HepG2 (cell line): ENCODE measurements at regions not wholly inside any gene's neighbourhood (a gene's known extent, or its start where the extent isn't known, plus 50 kb on each side); places are given as distances from the start of the nearest gene placed in this dataset.

Experiments
- ATAC-seq: fragments of 200-7000 bp; cut with Tn5 transposase; 3 replicates; pipeline ENCODE4 v1.9.1; 2020; ENCODE audit warnings: mild to moderate bottlenecking, moderate library complexity
- BruUV-seq: library from RNA; stranded (reverse); fragments of 400-500 nt; replicated peaks from 2 replicates; lab custom pipeline; 2021; lab: Mats Ljungman, UMichigan
- CTCF ChIA-PET: fragments of 300-600 bp; formaldehyde crosslinking; extraction: SDS; loops from one replicate; lab custom pipeline; 2021; ENCODE audit warnings: low total read pairs, inconsistent platforms, low intra/inter-chr PET ratio; lab: Yijun Ruan, JAX
- POLR2A ChIA-PET: fragments of 350-600 bp; sonication (Branson Sonifier 250); formaldehyde crosslinking; loops from one replicate; lab custom pipeline; 2020; ENCODE audit warnings: antibody characterized with exemption, inconsistent platforms; lab: Yijun Ruan, JAX
- DNase-seq: peaks from one replicate; pipeline ENCODE4 v3.0.0-alpha.2; 2015; ENCODE audit warnings: low spot score
- FAIRE-seq: peaks from 3 replicates; lab custom pipeline; 2011; peaks lifted over from hg19 to GRCh38; lab: Jason Lieb, UNC
- H2AFZ ChIP-seq: one replicate; pipeline ENCODE4 v1.6.1; 2011; ENCODE audit warnings: low read length, inconsistent platforms
- H3K27ac ChIP-seq: fragments of 300-600 bp; 3 replicates; pipeline ENCODE4 v1.8.0; 2011; ENCODE audit warnings: mixed run types, mild to moderate bottlenecking, mixed read lengths, low read length, inconsistent platforms; ENCODE audit not compliant: insufficient read depth; ENCODE audit errors: extremely low read length
- H3K27me3 ChIP-seq, 2 experiments: fragments of 200-600 bp in 1 of 2; 2 replicates in 1 of 2; 3 replicates in 1 of 2; pipeline versions ENCODE4 v1.6.0 to v1.8.0; 2011; ENCODE audit warnings: low read length in 2 of 2, mild to moderate bottlenecking in 2 of 2, moderate library complexity in 2 of 2, inconsistent platforms in 1 of 2; ENCODE audit not compliant: insufficient read depth in 2 of 2, control insufficient read depth in 1 of 2
- H3K36me3 ChIP-seq, 2 experiments: fragments of 200-600 bp in 1 of 2; replicated peaks in 1 of 2; 2 replicates in 1 of 2; 3 replicates in 1 of 2; pipeline versions ENCODE4 v1.5.1 to v1.8.0; 2011; ENCODE audit warnings: low read length in 2 of 2, inconsistent platforms in 1 of 2; ENCODE audit not compliant: insufficient read depth in 2 of 2, control insufficient read depth in 1 of 2
- H3K4me1 ChIP-seq: 2 replicates; pipeline ENCODE4 v1.5.1; 2012; ENCODE audit warnings: low read length, inconsistent platforms; ENCODE audit not compliant: insufficient read depth
- H3K4me2 ChIP-seq: 2 replicates; pipeline ENCODE4 v1.6.0; 2011; ENCODE audit warnings: low read depth, low read length, inconsistent platforms
- H3K4me3 ChIP-seq, 3 experiments: fragments of 200-600 bp in 1 of 3; sonication (generic), shearing (Covaris generic) in 1 of 3; replicated peaks in 1 of 3; 2 replicates each; pipeline ENCODE4 v1.5.1; 2011 to 2016; ENCODE audit warnings: low read length in 3 of 3, inconsistent platforms in 2 of 3, low read depth in 2 of 3, mild to moderate bottlenecking in 2 of 3, control low read depth in 1 of 3, mixed read lengths in 1 of 3; ENCODE audit not compliant: insufficient read depth in 1 of 3
- H3K79me2 ChIP-seq: one replicate; pipeline ENCODE4 v1.6.1; 2011; ENCODE audit warnings: low read length, inconsistent platforms; ENCODE audit not compliant: insufficient read depth
- H3K9ac ChIP-seq: 2 replicates; pipeline ENCODE4 v1.6.0; 2011; ENCODE audit warnings: mild to moderate bottlenecking, low read depth, low read length, inconsistent platforms; ENCODE audit not compliant: insufficient read depth
- H3K9me3 ChIP-seq: 2 replicates; pipeline ENCODE4 v1.5.1; 2012; ENCODE audit warnings: mild to moderate bottlenecking, low read length
- H4K20me1 ChIP-seq: 2 replicates; pipeline ENCODE4 v1.6.0; 2011; ENCODE audit warnings: inconsistent platforms, mild to moderate bottlenecking, low read length, moderate library complexity; ENCODE audit not compliant: insufficient read depth
- ARID4A ChIP-seq: sonication (generic); formaldehyde crosslinking; IDR thresholded peaks from 2 replicates; pipeline ENCODE4 v1.5.0; 2020; ENCODE audit warnings: mild to moderate bottlenecking, missing genetic modification reagents, borderline replicate concordance
- FOXC1 ChIP-seq: sonication (generic); formaldehyde crosslinking; IDR thresholded peaks from 2 replicates; pipeline ENCODE4 v1.8.0; 2022; ENCODE audit warnings: mild to moderate bottlenecking, missing genetic modification reagents, borderline replicate concordance
- FOXP4 ChIP-seq: sonication (generic); formaldehyde crosslinking; IDR thresholded peaks from 2 replicates; pipeline ENCODE4 v1.4.0; 2020; ENCODE audit warnings: missing genetic modification reagents
- MXD3 ChIP-seq: IDR thresholded peaks from 2 replicates; pipeline ENCODE4 v1.6.1; 2016; ENCODE audit warnings: mild to moderate bottlenecking, missing biosample characterization, missing genetic modification reagents
- WGBS: methylation state at CpG from one replicate; pipeline ENCODE4 v1.1.6; 2017; ENCODE audit warnings: low lambda C conversion rate; 5-methylcytosine and 5-hydroxymethylcytosine counted together
- in situ Hi-C: cut with HindIII; loops from 2 replicates; pipeline ENCODE4 v1.10.0; 2017; ENCODE audit warnings: low pct_unique_long_range_greater_than_20kb; ENCODE audit not compliant: extremely low pct_ligation_motif_present
- intact Hi-C: fragments of 100-400 bp; cut with micrococcal nuclease; formaldehyde crosslinking; loops from one replicate; pipeline ENCODE4 v1.10.0; 2022; ENCODE audit not compliant: unreplicated experiment

- TF ChIP-seq ARID4A (CRISPR knock-in tag) (no peak), FOXP4 (CRISPR knock-in tag) (0 out of 2 replicates have a peak, but pooled peaks have one; percentile 21), MXD3 (CRISPR knock-in tag) (peak; percentile 26; the same call in 1 of the 2 replicates)
These were observed 53.8 kb upstream of the TAC4 start (continued) for GRCh38 chr17:49901460-49902331.

- ChIA-PET POLR2A (no interaction called here), CTCF (no interaction called here)
- BruUV-seq = no TSS peak
- no peak for TF ChIP-seq FOXC1
- FAIRE-seq = no peak
- Histone ChIP-seq H3K79me2 (no peaks in the 10 kb centered on the region), H4K20me1 (no peaks in the 10 kb centered on the region), H3K27ac (no peak overlapping the region), H3K36me3 (no peaks in the 10 kb centered on the region), H3K9ac (no peak overlapping the region), H3K4me1 (peaks cover 27% of the 10 kb centered on the region), H2AFZ (no peak overlapping the region), H3K4me2 (no peak overlapping the region), H3K4me3 (no peak overlapping the region), H3K9me3 (no peaks in the 10 kb centered on the region), H3K27me3 (peaks cover 8 to 66% of the 10 kb centered on the region in 2 experiments; a peak in 4 of 5 replicates)
- no peak for DNase-seq
- in situ Hi-C loops = no loop called here
- ATAC-seq = no peak
- intact Hi-C loops = no loop called here
- 9% methylated on average over 5 of the region's 5 CpGs for WGBS
These were observed 55.7 kb upstream of the TAC4 start for GRCh38 chr17:49903523-49903922.
